ENCODE measurements at regions not wholly inside any gene's neighbourhood (a gene's known extent, or its start where the extent isn't known, plus 50 kb on each side); places are given as distances from the start of the nearest gene placed in this dataset.
A peak's percentile ranks its signal among the peaks of the same experiment; 100 is the strongest.

- Histone ChIP-seq H3K4me3 (no peak overlapping the region), H3K36me3 (no peaks in the 10 kb centered on the region), H3K9me3 (no peaks in the 10 kb centered on the region), H3K27me3 (no peaks in the 10 kb centered on the region), H3K27ac (peak overlapping the region; percentile 83), H3K4me1 (peaks cover 22% of the 10 kb centered on the region)
- DNase-seq (ENCODE audit: low spot score in 2 of 2): no peak
- WGBS: 76% methylated on average over 6 of the region's 7 CpGs
- TF ChIP-seq POLR2A (IDR thresholded peaks at IDR 0.05) (no peak), CTCF (IDR thresholded peaks at IDR 0.05) (no peak), EP300 (IDR thresholded peaks at IDR 0.05) (no peak), POLR2AphosphoS5 (IDR thresholded peaks at IDR 0.05) (no peak)
Measured at GRCh38 chr10:3936422-3937040, 151.5 kb upstream of the KLF6 start.

- no peaks in the 10 kb centered on the region for H3K36me3 ChIP-seq
- H3K9me3 ChIP-seq: no peaks in the 10 kb centered on the region
- peak overlapping the region; percentile 35 for H3K4me3 ChIP-seq
- peaks cover 22% of the 10 kb centered on the region for H3K4me1 ChIP-seq
- H3K27ac ChIP-seq: peak overlapping the region; percentile 83
- DNase-seq (ENCODE audit: low spot score in 2 of 2): no peak
- 18% methylated on average over 9 of the region's 9 CpGs for WGBS
- no peak for TF ChIP-seq CTCF (IDR thresholded peaks at IDR 0.05)
- no peak for TF ChIP-seq POLR2AphosphoS5 (IDR thresholded peaks at IDR 0.05)
- no peaks in the 10 kb centered on the region for H3K27me3 ChIP-seq
Measured at GRCh38 chr10:3935933-3936359, 150.9 kb upstream of the KLF6 start.

- 15% methylated on average over 11 of the region's 11 CpGs for WGBS
- Histone ChIP-seq H3K4me1 (peaks cover 22% of the 10 kb centered on the region), H3K9me3 (no peaks in the 10 kb centered on the region), H3K36me3 (no peaks in the 10 kb centered on the region), H3K4me3 (peak overlapping the region; percentile 35), H3K27me3 (no peaks in the 10 kb centered on the region), H3K27ac (peak overlapping the region; percentile 83)
- TF ChIP-seq POLR2A (IDR thresholded peaks at IDR 0.05): no peak
- no peak for TF ChIP-seq POLR2AphosphoS5 (IDR thresholded peaks at IDR 0.05)
- DNase-seq (ENCODE audit: low spot score in 2 of 2): no peak
Measured at GRCh38 chr10:3935141-3935540, 150.1 kb upstream of the KLF6 start.

GRCh38 chr10:3933733-3934132 lies 148.7 kb upstream of the KLF6 start:
- H3K27ac ChIP-seq: no peak overlapping the region
- WGBS: 84% methylated on average over 4 of the region's 4 CpGs

GRCh38 chr10:3932597-3933375 lies 147.8 kb upstream of the KLF6 start:
- WGBS: 91% methylated on average over 15 of the region's 15 CpGs

More at GRCh38 chr10:3933733-3934132, 148.7 kb upstream of the KLF6 start:
- TF ChIP-seq POLR2A (IDR thresholded peaks at IDR 0.05) (no peak), POLR2AphosphoS5 (IDR thresholded peaks at IDR 0.05) (no peak), CTCF (IDR thresholded peaks at IDR 0.05) (no peak), EP300 (IDR thresholded peaks at IDR 0.05) (no peak)
- Histone ChIP-seq H3K27me3 (no peaks in the 10 kb centered on the region), H3K4me1 (peaks cover 22% of the 10 kb centered on the region), H3K4me3 (no peak overlapping the region), H3K36me3 (no peaks in the 10 kb centered on the region), H3K9me3 (no peaks in the 10 kb centered on the region)
- DNase-seq (ENCODE audit: low spot score in 2 of 2): no peak

More at GRCh38 chr10:3932597-3933375, 147.8 kb upstream of the KLF6 start:
- DNase-seq (ENCODE audit: low spot score in 2 of 2): no peak
- Histone ChIP-seq H3K9me3 (no peaks in the 10 kb centered on the region), H3K36me3 (no peaks in the 10 kb centered on the region), H3K27ac (no peak overlapping the region), H3K27me3 (no peaks in the 10 kb centered on the region), H3K4me3 (no peak overlapping the region), H3K4me1 (peaks cover 22% of the 10 kb centered on the region)
- TF ChIP-seq CTCF (IDR thresholded peaks at IDR 0.05): no peak
- TF ChIP-seq POLR2A (IDR thresholded peaks at IDR 0.05): no peak
- TF ChIP-seq POLR2AphosphoS5 (IDR thresholded peaks at IDR 0.05): no peak
- no peak for TF ChIP-seq EP300 (IDR thresholded peaks at IDR 0.05)
